Mesenchymal stem cell (in vitro differentiated cells and primary cell): ENCODE measurements at regions not wholly inside any gene's neighbourhood (a gene's known extent, or its start where the extent isn't known, plus 50 kb on each side); places are given as distances from the start of the nearest gene placed in this dataset.

Experiments
- DNase-seq: peaks from one replicate; pipeline ENCODE4 v3.0.0-alpha.2; 2013
- H2AFZ ChIP-seq: one replicate; pipeline ENCODE4 v1.6.1; 2013; ENCODE audit warnings: low read depth, mild to moderate bottlenecking, control low read depth, inconsistent platforms, low read length, moderate library complexity
- H2AK5ac ChIP-seq: 2 replicates; pipeline ENCODE4 v1.6.1; 2013; ENCODE audit warnings: low read length, moderate library complexity, mild to moderate bottlenecking, inconsistent platforms; ENCODE audit not compliant: severe bottlenecking
- H2BK120ac ChIP-seq: one replicate; pipeline ENCODE4 v1.6.1; 2013; ENCODE audit warnings: low read depth, mild to moderate bottlenecking, inconsistent platforms, low read length, moderate library complexity
- H2BK12ac ChIP-seq, 2 experiments: one replicate each; pipeline ENCODE4 v1.6.1; 2013; ENCODE audit warnings: inconsistent platforms in 2 of 2, low read length in 2 of 2, mild to moderate bottlenecking in 2 of 2, moderate library complexity in 2 of 2, control low read depth in 1 of 2
- H2BK15ac ChIP-seq: one replicate; pipeline ENCODE4 v1.6.1; 2013; ENCODE audit warnings: mild to moderate bottlenecking, low read depth, inconsistent platforms; ENCODE audit not compliant: poor library complexity, severe bottlenecking
- H2BK5ac ChIP-seq: 2 replicates; pipeline ENCODE4 v1.6.1; 2013; ENCODE audit warnings: low read depth, mild to moderate bottlenecking, low read length, control low read depth, inconsistent platforms; ENCODE audit not compliant: poor library complexity, severe bottlenecking
- H3K14ac ChIP-seq, 2 experiments: one replicate each; pipeline ENCODE4 v1.6.1; 2013; ENCODE audit warnings: inconsistent platforms in 2 of 2, low read length in 2 of 2, control low read depth in 1 of 2, mild to moderate bottlenecking in 1 of 2, moderate library complexity in 1 of 2
- H3K18ac ChIP-seq, 2 experiments: one replicate each; pipeline ENCODE4 v1.6.1; 2013; ENCODE audit warnings: inconsistent platforms in 2 of 2, low read length in 2 of 2, control low read depth in 1 of 2, low read depth in 1 of 2, mild to moderate bottlenecking in 1 of 2
- H3K23ac ChIP-seq, 2 experiments: one replicate each; pipeline ENCODE4 v1.6.1; 2013; ENCODE audit warnings: inconsistent platforms in 2 of 2, low read length in 2 of 2, mild to moderate bottlenecking in 2 of 2, moderate library complexity in 2 of 2, control low read depth in 1 of 2
- H3K27ac ChIP-seq: 2 replicates; pipeline ENCODE4 v1.5.1; 2013; ENCODE audit warnings: mild to moderate bottlenecking, moderate library complexity, low read length, control low read depth, inconsistent platforms; ENCODE audit not compliant: poor library complexity, severe bottlenecking
- H3K27me3 ChIP-seq, 2 experiments: 2 replicates each; pipeline versions ENCODE4 v1.6.1 to v1.7.0; 2013; ENCODE audit warnings: low read length in 2 of 2, mild to moderate bottlenecking in 2 of 2, moderate library complexity in 2 of 2, control low read depth in 1 of 2, inconsistent platforms in 1 of 2; ENCODE audit not compliant: control insufficient read depth in 1 of 2, insufficient read depth in 1 of 2
- H3K36me3 ChIP-seq, 2 experiments: 2 replicates each; pipeline versions ENCODE4 v1.6.1 to v1.7.0; 2013; ENCODE audit warnings: low read length in 2 of 2, control low read depth in 1 of 2, inconsistent platforms in 1 of 2, low read depth in 1 of 2, mild to moderate bottlenecking in 1 of 2; ENCODE audit not compliant: insufficient read depth in 2 of 2, control insufficient read depth in 1 of 2
- H3K4ac ChIP-seq, 2 experiments: one replicate each; pipeline ENCODE4 v1.6.1; 2013; ENCODE audit warnings: inconsistent platforms in 2 of 2, low read length in 2 of 2, mild to moderate bottlenecking in 2 of 2, moderate library complexity in 2 of 2, control low read depth in 1 of 2, low read depth in 1 of 2
- H3K4me1 ChIP-seq: 2 replicates; pipeline ENCODE4 v1.6.1; 2013; ENCODE audit warnings: low read depth, low read length, control low read depth; ENCODE audit not compliant: control insufficient read depth, insufficient read depth
- H3K4me2 ChIP-seq: 2 replicates; pipeline ENCODE4 v1.6.1; 2013; ENCODE audit warnings: low read length, mild to moderate bottlenecking, inconsistent platforms; ENCODE audit not compliant: poor library complexity, severe bottlenecking
- H3K4me3 ChIP-seq, 2 experiments: 2 replicates each; pipeline versions ENCODE4 v1.5.1 to v1.7.0; 2013; ENCODE audit warnings: low read length in 2 of 2, mild to moderate bottlenecking in 2 of 2, control low read depth in 1 of 2, low read depth in 1 of 2; ENCODE audit not compliant: insufficient read depth in 1 of 2
- H3K79me1 ChIP-seq: replicated peaks from 2 replicates; pipeline ENCODE4 v1.6.1; 2013; ENCODE audit warnings: mild to moderate bottlenecking, control low read depth, low read length, inconsistent platforms; ENCODE audit not compliant: poor library complexity, severe bottlenecking
- H3K9ac ChIP-seq: 2 replicates; pipeline ENCODE4 v1.7.0; 2013; ENCODE audit warnings: mild to moderate bottlenecking, low read length, moderate library complexity
- H3K9me3 ChIP-seq: 2 replicates; pipeline ENCODE4 v1.7.0; 2013; ENCODE audit warnings: mild to moderate bottlenecking, low read length; ENCODE audit not compliant: control insufficient read depth
- H4K8ac ChIP-seq: one replicate; pipeline ENCODE4 v1.6.1; 2013; ENCODE audit warnings: inconsistent platforms, mild to moderate bottlenecking, low read length, moderate library complexity
- H4K91ac ChIP-seq: one replicate; pipeline ENCODE4 v1.6.1; 2013; ENCODE audit warnings: mild to moderate bottlenecking, low read length, inconsistent platforms
- WGBS: methylation state at CpG from one replicate; pipeline ENCODE4 v1.1.7; 2013; ENCODE audit warnings: mixed read lengths; 5-methylcytosine and 5-hydroxymethylcytosine counted together

DNA sequence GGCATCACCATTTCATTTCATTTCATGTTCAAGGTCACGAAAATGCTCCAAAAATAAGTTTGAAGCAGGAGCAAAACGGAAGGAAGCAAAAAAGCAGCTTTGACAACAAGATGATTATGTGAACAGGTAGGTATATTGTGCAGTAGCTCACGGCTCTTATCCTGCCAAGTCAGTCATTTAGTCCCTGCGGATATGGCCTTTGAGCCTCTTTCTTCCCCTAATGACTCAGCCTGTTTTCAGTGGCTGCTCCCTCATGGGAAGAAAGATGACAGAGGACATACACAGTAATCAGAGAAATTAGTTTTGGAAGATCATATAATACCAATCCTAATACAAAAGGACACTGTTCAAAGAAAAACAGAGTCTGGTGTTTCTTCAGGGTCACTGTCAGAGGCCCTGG is 155.8 kb upstream of the GRAMD2B start:
- H2AK5ac ChIP-seq, result no peak overlapping the region
- H2BK15ac ChIP-seq, result no peak overlapping the region
- no peaks in the 10 kb centered on the region for H3K27me3 ChIP-seq
- H3K4ac ChIP-seq, result no peak overlapping the region
- WGBS, result 78% methylated on average over 2 of the region's 4 CpGs
- H3K4me2 ChIP-seq, result no peak overlapping the region
- H3K4me1 ChIP-seq, result no peaks in the 10 kb centered on the region
- no peak overlapping the region for H2BK5ac ChIP-seq
- H3K9me3 ChIP-seq, result no peaks in the 10 kb centered on the region
- no peak overlapping the region for H4K91ac ChIP-seq
- no peak overlapping the region for H4K8ac ChIP-seq
- no peak overlapping the region for H3K4me3 ChIP-seq
- DNase-seq, result no peak
- no peak overlapping the region for H2BK12ac ChIP-seq
- H3K23ac ChIP-seq, result no peak overlapping the region
- H2AFZ ChIP-seq, result no peak overlapping the region
- H3K36me3 ChIP-seq, result no peaks in the 10 kb centered on the region
- H2BK120ac ChIP-seq, result no peak overlapping the region
- H3K9ac ChIP-seq, result no peak overlapping the region
- H3K27ac ChIP-seq, result no peak overlapping the region
- H3K18ac ChIP-seq, result no peak overlapping the region
- no peaks in the 10 kb centered on the region for H3K79me1 ChIP-seq
- no peak overlapping the region for H3K14ac ChIP-seq

DNA sequence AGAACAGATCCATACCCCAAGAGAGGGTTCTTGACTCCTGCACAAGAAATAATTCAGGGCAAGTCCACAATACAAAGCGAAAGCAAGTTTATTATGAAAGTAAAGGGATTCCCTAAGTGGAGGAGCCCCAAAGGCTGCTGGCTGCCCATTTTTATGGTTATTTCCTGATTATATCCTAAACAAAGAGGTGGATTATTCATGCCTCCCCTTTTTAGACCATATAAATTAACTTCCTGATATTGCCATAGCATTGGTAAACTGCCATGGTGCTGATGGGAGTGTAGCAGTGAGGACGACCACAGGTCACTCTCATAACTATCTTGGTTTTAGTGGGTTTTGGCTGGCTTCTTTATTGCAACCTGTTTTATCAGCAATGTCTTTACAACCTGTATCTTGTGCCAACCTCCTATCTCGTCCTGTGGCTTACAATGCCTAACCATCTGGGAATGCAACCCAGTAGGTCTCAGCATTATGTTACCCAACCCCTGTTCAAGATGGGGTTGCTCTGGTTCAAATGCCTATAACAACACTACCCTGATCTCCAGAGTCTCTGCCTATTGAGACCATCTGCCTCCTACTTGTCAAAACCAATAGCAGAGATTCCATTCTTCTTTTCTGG is 154.4 kb upstream of the GRAMD2B start:
- H4K91ac ChIP-seq, result no peak overlapping the region
- no peak overlapping the region for H3K4ac ChIP-seq
- no peaks in the 10 kb centered on the region for H3K79me1 ChIP-seq
- no peak overlapping the region for H3K27ac ChIP-seq
- WGBS, result 86% methylated on average over 2 of the region's 3 CpGs
- no peak overlapping the region for H2BK15ac ChIP-seq
- no peak overlapping the region for H3K9ac ChIP-seq
- no peaks in the 10 kb centered on the region for H3K36me3 ChIP-seq
- H4K8ac ChIP-seq, result no peak overlapping the region
- H3K4me1 ChIP-seq, result no peaks in the 10 kb centered on the region
- no peak overlapping the region for H2AFZ ChIP-seq
- H3K27me3 ChIP-seq, result no peaks in the 10 kb centered on the region
- no peak overlapping the region for H3K4me3 ChIP-seq
- H3K4me2 ChIP-seq, result no peak overlapping the region
- no peak overlapping the region for H2AK5ac ChIP-seq
- no peak overlapping the region for H3K14ac ChIP-seq
- no peak overlapping the region for H3K23ac ChIP-seq
- no peaks in the 10 kb centered on the region for H3K9me3 ChIP-seq
- no peak for DNase-seq
- no peak overlapping the region for H2BK12ac ChIP-seq
- H2BK120ac ChIP-seq, result no peak overlapping the region
- H2BK5ac ChIP-seq, result no peak overlapping the region
- no peak overlapping the region for H3K18ac ChIP-seq

GRCh38 chr5:126269511-126269910 is 153.7 kb upstream of the GRAMD2B start:
- H2BK5ac ChIP-seq, result no peak overlapping the region
- no peak overlapping the region for H3K23ac ChIP-seq
- no peak for DNase-seq
- H3K79me1 ChIP-seq, result no peaks in the 10 kb centered on the region
- 100% methylated on average over 1 of the region's 1 CpG for WGBS
- H4K8ac ChIP-seq, result no peak overlapping the region
- no peak overlapping the region for H2BK15ac ChIP-seq
- no peak overlapping the region for H3K14ac ChIP-seq
- no peak overlapping the region for H4K91ac ChIP-seq
- H2AFZ ChIP-seq, result no peak overlapping the region
- no peaks in the 10 kb centered on the region for H3K9me3 ChIP-seq
- H2AK5ac ChIP-seq, result no peak overlapping the region
- H3K18ac ChIP-seq, result no peak overlapping the region
- no peak overlapping the region for H2BK120ac ChIP-seq
- no peaks in the 10 kb centered on the region for H3K27me3 ChIP-seq
- no peak overlapping the region for H2BK12ac ChIP-seq
- H3K4me1 ChIP-seq, result no peaks in the 10 kb centered on the region
- no peak overlapping the region for H3K4me2 ChIP-seq
- H3K27ac ChIP-seq, result no peak overlapping the region
- no peaks in the 10 kb centered on the region for H3K36me3 ChIP-seq
- no peak overlapping the region for H3K4ac ChIP-seq
- no peak overlapping the region for H3K9ac ChIP-seq
- no peak overlapping the region for H3K4me3 ChIP-seq

GRCh38 chr5:126271141-126271540 is 152.1 kb upstream of the GRAMD2B start:
- H4K8ac ChIP-seq, result no peak overlapping the region
- H3K14ac ChIP-seq, result peak overlapping the region in 1 of 2 experiments; percentile 62
- H2AK5ac ChIP-seq, result no peak overlapping the region
- no peak overlapping the region for H3K4me2 ChIP-seq
- H3K4me1 ChIP-seq, result no peaks in the 10 kb centered on the region
- no peak overlapping the region for H3K23ac ChIP-seq
- H2BK5ac ChIP-seq, result no peak overlapping the region
- no peak overlapping the region for H2AFZ ChIP-seq
- WGBS, result 79% methylated on average over 3 of the region's 3 CpGs
- DNase-seq, result no peak
- no peak overlapping the region for H2BK15ac ChIP-seq
- H3K4ac ChIP-seq, result no peak overlapping the region
- no peaks in the 10 kb centered on the region for H3K79me1 ChIP-seq
- H3K18ac ChIP-seq, result no peak overlapping the region
- H3K9ac ChIP-seq, result no peak overlapping the region
- H2BK120ac ChIP-seq, result no peak overlapping the region
- H3K36me3 ChIP-seq, result no peaks in the 10 kb centered on the region
- H3K9me3 ChIP-seq, result no peaks in the 10 kb centered on the region
- H3K4me3 ChIP-seq, result no peak overlapping the region
- H3K27me3 ChIP-seq, result no peaks in the 10 kb centered on the region
- H4K91ac ChIP-seq, result no peak overlapping the region
- no peak overlapping the region for H3K27ac ChIP-seq
- H2BK12ac ChIP-seq, result no peak overlapping the region
